Stimulated activated naive B cell treated with anti-CD40 and anti-IgM and Interleukin-4, amounts not matched to agents 10 μg/mL and 1 μg/mL and 100 μg/mL, for 72 hours (primary cell): ENCODE measurements at regions not wholly inside any gene's neighbourhood (a gene's known extent, or its start where the extent isn't known, plus 50 kb on each side); places are given as distances from the start of the nearest gene placed in this dataset.
"Not testable (repeated sequence)": the region's sequence is repeated elsewhere in the genome, so short reads cannot be mapped to it uniquely, and the experiment has no call there.

Source experiments
- ATAC-seq, 2 donors: fragments of 150-1000 bp; cut with Tn5 transposase; replicated peaks; 2 replicates each; pipeline ENCODE4 v1.10.0; 2021; ENCODE audit warnings: moderate library complexity in 1 of 2
- DNase-seq: peaks from one replicate; pipeline ENCODE4 v3.0.0; 2021
- H3K27ac Mint-ChIP-seq: one replicate; pipeline ENCODE4 v1.8.0; 2022; ENCODE audit warnings: mild to moderate bottlenecking, mixed read lengths
- H3K27me3 Mint-ChIP-seq, 2 donors: one replicate each; pipeline ENCODE4 v1.8.0; 2022; ENCODE audit warnings: mixed read lengths in 2 of 2
- H3K36me3 Mint-ChIP-seq, 2 donors: one replicate each; pipeline ENCODE4 v1.8.0; 2022; ENCODE audit warnings: mixed read lengths in 2 of 2, mild to moderate bottlenecking in 1 of 2
- H3K4me1 Mint-ChIP-seq, 2 donors: one replicate each; pipeline ENCODE4 v1.8.0; 2022; ENCODE audit warnings: mixed read lengths in 2 of 2, mild to moderate bottlenecking in 1 of 2
- H3K4me3 Mint-ChIP-seq, 2 donors: one replicate each; pipeline ENCODE4 v1.8.0; 2022; ENCODE audit warnings: mild to moderate bottlenecking in 2 of 2, mixed read lengths in 2 of 2, moderate library complexity in 1 of 2
- H3K9me3 Mint-ChIP-seq, 2 donors: one replicate each; pipeline ENCODE4 v1.8.0; 2022; ENCODE audit warnings: mixed read lengths in 2 of 2, mild to moderate bottlenecking in 1 of 2

GRCh38 chr10:109065821-109066220, 857.5 kb downstream of the XPNPEP1 start:
- H3K9me3 Mint-ChIP-seq = peaks cover 0 to 5% of the 10 kb centered on the region in 2 donors
- H3K4me1 Mint-ChIP-seq = no peaks in the 10 kb centered on the region
- H3K27ac Mint-ChIP-seq = no peak overlapping the region
- no peaks in the 10 kb centered on the region for H3K27me3 Mint-ChIP-seq
- DNase-seq = no peak
- ATAC-seq = no peak
- no peaks in the 10 kb centered on the region for H3K36me3 Mint-ChIP-seq
- H3K4me3 Mint-ChIP-seq = no peak overlapping the region

- Mint-ChIP-seq H3K4me3 (no peak overlapping the region), H3K27ac (no peak overlapping the region), H3K9me3 (peaks cover 0 to 2% of the 10 kb centered on the region in 2 donors), H3K36me3 (no peaks in the 10 kb centered on the region), H3K27me3 (no peaks in the 10 kb centered on the region), H3K4me1 (no peaks in the 10 kb centered on the region)
- ATAC-seq = peak; percentile 52 to 71
- no peak for DNase-seq
Observed at GRCh38 chr10:109062371-109062770, 860.9 kb downstream of the XPNPEP1 start.

DNA sequence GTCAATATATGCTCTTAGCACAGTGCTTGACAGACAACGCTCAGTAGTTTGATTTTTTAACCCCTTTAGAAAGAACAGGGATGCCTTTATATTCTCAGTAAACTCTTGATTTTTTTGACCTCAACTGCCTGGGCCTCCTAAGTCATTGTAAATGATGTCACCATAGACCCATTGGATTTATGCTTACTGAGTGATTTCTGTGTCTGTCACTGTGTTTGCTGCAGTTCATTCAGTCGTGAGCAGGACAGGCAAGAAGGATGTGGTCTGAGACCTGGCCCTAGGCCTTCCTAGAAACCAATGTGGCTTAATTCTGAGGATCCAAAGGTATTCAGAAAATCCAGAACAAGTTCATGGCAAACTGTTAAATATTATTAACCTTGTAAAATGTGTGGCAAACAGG, 868.1 kb downstream of the XPNPEP1 start:
- no peak for ATAC-seq
- H3K27me3 Mint-ChIP-seq = no peaks in the 10 kb centered on the region
- no peaks in the 10 kb centered on the region for H3K36me3 Mint-ChIP-seq

DNA sequence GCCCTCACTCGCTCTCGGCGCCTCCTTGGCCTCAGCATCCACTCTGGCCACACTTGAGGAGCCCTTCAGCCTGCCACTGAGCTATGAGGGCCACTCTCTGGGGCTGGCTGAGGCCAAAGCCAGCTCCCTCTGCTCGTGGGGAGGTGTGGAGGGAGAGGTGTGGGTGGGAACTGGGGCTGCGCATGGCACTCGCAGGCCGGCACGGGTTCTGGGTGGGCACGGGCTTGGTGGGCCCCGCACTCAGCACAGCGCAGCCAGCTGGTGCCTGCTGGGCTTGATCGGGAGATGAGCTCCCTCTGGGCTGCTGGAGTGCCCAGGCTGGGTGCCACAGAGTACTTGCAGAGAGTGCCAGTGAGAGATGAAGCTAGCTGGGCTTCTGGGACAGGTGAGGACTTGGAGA, 875.5 kb downstream of the XPNPEP1 start:
- peaks cover 0 to 6% of the 10 kb centered on the region in 2 donors for H3K9me3 Mint-ChIP-seq
- H3K4me3 Mint-ChIP-seq = no peak overlapping the region
- H3K36me3 Mint-ChIP-seq = no peaks in the 10 kb centered on the region
- no peak overlapping the region for H3K27ac Mint-ChIP-seq
- no peaks in the 10 kb centered on the region for H3K4me1 Mint-ChIP-seq
- DNase-seq (no peak), ATAC-seq (no peak)
- H3K27me3 Mint-ChIP-seq = no peaks in the 10 kb centered on the region

More for the DNA sequence above, 868.1 kb downstream of the XPNPEP1 start:
- H3K4me1 Mint-ChIP-seq = no peaks in the 10 kb centered on the region
- H3K9me3 Mint-ChIP-seq = peaks cover 0 to 2% of the 10 kb centered on the region in 2 donors
- H3K27ac Mint-ChIP-seq = no peak overlapping the region
- DNase-seq = no peak
- H3K4me3 Mint-ChIP-seq = no peak overlapping the region

- not testable (repeated sequence) for H3K36me3 Mint-ChIP-seq, DNase-seq, H3K27me3 Mint-ChIP-seq, ATAC-seq, H3K4me3 Mint-ChIP-seq, H3K27ac Mint-ChIP-seq, H3K4me1 Mint-ChIP-seq, H3K9me3 Mint-ChIP-seq
Observed at GRCh38 chr10:109046427-109046826, 876.9 kb downstream of the XPNPEP1 start.

DNA sequence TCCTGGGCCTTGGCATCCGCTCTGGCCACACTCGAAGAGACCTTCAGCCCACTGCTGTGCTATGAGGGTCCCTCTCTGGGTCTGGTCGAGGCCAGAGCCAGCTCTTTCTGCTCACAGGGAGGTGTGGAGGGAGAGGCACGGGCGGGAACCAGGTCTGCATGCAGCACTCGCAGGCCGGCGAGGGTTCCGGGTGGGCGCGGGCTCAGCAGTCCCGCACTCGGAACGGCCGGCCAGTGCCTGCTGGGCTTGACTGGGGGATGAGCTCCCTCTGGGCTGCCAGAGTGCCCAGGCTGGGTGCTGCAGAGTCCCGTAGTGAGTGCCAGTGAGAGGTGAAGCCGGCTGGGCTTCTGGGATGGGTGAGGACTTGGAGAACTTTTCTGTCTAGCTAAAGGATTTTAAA, 882.7 kb downstream of the XPNPEP1 start:
- ATAC-seq (no peak), DNase-seq (no peak)
- Mint-ChIP-seq H3K4me1 (no peaks in the 10 kb centered on the region), H3K36me3 (no peaks in the 10 kb centered on the region), H3K4me3 (no peak overlapping the region), H3K9me3 (peaks cover 4 to 9% of the 10 kb centered on the region in 2 donors), H3K27ac (no peak overlapping the region), H3K27me3 (no peaks in the 10 kb centered on the region)

DNA sequence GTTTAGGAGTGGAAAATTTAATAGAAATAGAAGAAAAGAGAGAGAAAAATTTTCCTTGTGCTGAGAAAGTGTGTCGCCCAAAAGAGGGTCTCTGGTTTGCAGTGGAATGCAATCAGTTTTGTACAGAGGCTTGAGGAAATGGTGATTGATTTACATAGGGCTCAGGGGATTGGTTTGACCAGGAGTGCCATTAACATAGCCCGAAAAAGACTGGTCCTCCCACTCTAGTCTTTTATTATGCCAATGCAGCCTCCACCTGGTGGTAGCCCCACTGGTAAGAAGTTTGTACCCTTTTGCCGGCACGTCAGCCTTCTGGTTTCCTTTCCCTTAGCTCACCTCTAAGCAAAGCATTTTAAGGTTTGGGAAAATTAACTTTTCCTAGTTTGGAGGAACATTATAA, 885.3 kb downstream of the XPNPEP1 start:
- no peaks in the 10 kb centered on the region for H3K36me3 Mint-ChIP-seq
- H3K27me3 Mint-ChIP-seq = no peaks in the 10 kb centered on the region
- no peak for DNase-seq
- peaks cover 4 to 5% of the 10 kb centered on the region in 2 donors for H3K9me3 Mint-ChIP-seq
- H3K4me3 Mint-ChIP-seq = no peak overlapping the region
- no peak overlapping the region for H3K27ac Mint-ChIP-seq
- no peak for ATAC-seq
- H3K4me1 Mint-ChIP-seq = no peaks in the 10 kb centered on the region

- Mint-ChIP-seq H3K4me3 (no peak overlapping the region), H3K9me3 (no peaks in the 10 kb centered on the region), H3K4me1 (no peaks in the 10 kb centered on the region), H3K27ac (no peak overlapping the region), H3K36me3 (no peaks in the 10 kb centered on the region), H3K27me3 (no peaks in the 10 kb centered on the region)
- ATAC-seq = no peak
- DNase-seq = no peak
Observed at GRCh38 chr10:109030581-109031210, 892.6 kb downstream of the XPNPEP1 start.

- Mint-ChIP-seq H3K27me3 (no peaks in the 10 kb centered on the region), H3K27ac (no peak overlapping the region), H3K9me3 (peaks cover 0 to 2% of the 10 kb centered on the region in 2 donors), H3K4me1 (no peaks in the 10 kb centered on the region), H3K4me3 (no peak overlapping the region), H3K36me3 (no peaks in the 10 kb centered on the region)
- DNase-seq = no peak
- peak in 1 of 2 donors; percentile 58 for ATAC-seq
Observed at GRCh38 chr10:109029870-109030269, 893.4 kb downstream of the XPNPEP1 start.

DNA sequence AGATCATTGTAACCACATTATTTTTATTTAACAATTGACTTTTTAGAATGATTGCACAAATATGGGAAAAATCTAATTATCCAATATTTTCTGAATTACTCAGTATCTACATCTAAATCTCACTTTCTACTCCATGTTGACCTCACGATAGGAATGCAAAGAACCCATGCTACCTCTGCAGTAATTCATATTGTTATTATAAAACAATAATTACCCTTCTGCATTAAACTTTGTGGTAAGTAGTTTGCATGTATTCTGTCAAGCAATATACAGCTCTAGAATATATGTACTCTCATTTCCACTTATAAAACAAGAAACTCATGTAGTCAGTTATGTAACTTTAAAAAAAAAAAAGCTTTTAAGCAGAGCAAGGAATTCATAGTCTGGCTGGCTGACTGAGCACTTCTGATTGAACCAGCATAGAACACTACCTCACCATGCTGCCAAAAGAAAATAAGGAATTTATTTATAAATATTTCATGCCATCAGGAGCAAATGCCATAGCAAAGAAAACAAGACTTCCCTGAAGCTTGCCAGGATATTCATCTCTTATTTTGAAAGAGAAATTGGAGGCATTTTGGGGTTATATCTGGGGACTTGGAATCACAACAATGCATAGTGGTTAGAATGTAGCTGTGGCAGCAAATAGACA, 895.7 kb downstream of the XPNPEP1 start:
- DNase-seq (no peak), ATAC-seq (no peak)
- H3K4me3 Mint-ChIP-seq = no peak overlapping the region
- no peaks in the 10 kb centered on the region for H3K36me3 Mint-ChIP-seq
- H3K9me3 Mint-ChIP-seq = peaks cover 0 to 2% of the 10 kb centered on the region in 2 donors
- H3K27me3 Mint-ChIP-seq = no peaks in the 10 kb centered on the region
- no peaks in the 10 kb centered on the region for H3K4me1 Mint-ChIP-seq
- H3K27ac Mint-ChIP-seq = no peak overlapping the region

DNA sequence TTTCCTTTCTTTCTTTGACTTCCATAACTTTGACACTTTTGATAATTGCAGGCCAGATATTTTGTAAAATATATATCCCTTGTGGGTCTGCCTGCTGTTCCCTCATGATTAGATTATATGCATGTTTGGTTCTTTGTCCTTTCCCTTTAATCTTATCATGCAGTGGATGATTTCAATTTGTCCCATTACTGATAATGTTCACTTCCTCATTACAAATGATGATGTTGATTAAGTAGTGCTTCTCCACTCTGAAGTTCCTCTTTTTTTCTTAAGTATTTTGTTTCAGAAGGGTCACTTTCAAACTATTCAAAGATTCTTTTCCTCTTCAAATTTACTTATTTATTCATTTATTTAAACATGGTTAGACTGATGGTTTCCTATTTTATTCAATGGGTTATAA, 898.1 kb downstream of the XPNPEP1 start:
- H3K27ac Mint-ChIP-seq = no peak overlapping the region
- DNase-seq (no peak), ATAC-seq (no peak)
- no peak overlapping the region for H3K4me3 Mint-ChIP-seq
- H3K36me3 Mint-ChIP-seq = no peaks in the 10 kb centered on the region
- H3K9me3 Mint-ChIP-seq = peaks cover 0 to 2% of the 10 kb centered on the region in 2 donors
- H3K27me3 Mint-ChIP-seq = no peaks in the 10 kb centered on the region
- H3K4me1 Mint-ChIP-seq = no peaks in the 10 kb centered on the region

DNA sequence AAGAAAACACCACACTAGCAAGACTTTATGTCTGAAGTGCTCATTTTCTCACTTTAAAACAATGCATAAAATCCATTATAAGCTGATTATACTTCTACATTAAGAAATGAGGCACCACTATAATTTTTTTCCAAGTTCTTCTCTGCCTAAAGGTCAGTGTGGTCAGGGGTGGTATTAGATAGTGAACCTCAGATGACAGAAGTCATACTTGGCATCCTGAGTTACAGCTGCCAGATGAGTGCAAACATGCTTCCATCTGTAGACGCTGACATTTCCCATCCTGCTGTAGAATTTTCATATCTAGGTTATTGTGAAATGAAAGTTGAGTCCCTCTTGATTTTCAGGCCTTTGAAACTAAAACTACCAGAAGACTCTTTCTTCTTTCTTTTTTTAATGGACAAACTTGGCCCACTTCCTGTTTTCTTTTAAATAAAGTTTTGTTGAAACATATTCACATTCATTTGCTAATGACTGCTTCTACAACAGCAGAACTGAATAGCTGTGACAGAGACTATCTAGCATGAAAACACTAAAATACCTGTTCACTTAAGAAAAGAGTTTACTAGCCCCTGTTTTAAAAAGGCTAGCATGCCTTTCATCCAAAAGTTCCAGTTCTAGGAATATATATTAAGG, 900.8 kb downstream of the XPNPEP1 start:
- Mint-ChIP-seq H3K4me1 (no peaks in the 10 kb centered on the region), H3K9me3 (peaks cover 0 to 2% of the 10 kb centered on the region in 2 donors), H3K4me3 (no peak overlapping the region), H3K36me3 (no peaks in the 10 kb centered on the region), H3K27me3 (no peaks in the 10 kb centered on the region), H3K27ac (no peak overlapping the region)
- ATAC-seq (no peak), DNase-seq (no peak)

DNA sequence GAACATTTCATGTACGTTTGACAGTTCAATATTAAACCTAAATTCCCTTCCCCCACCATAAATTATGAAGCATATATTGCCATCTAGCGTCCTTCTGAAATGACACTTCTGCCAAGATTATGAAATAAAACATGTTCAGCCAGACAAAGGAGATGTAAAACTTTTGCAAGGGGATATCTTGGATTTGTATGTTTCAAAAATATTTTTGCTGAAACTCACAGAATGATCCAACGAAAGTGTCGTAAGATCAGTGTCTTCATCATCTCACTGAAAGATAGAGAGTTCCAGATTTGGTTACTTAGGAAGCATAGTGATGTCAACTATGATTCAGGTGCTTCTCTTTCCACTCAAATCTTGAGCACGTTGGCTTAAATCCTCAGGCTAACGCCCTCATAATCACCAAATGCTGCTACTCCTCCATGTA, 904.3 kb downstream of the XPNPEP1 start:
- H3K4me1 Mint-ChIP-seq = no peaks in the 10 kb centered on the region
- no peak for DNase-seq
- no peaks in the 10 kb centered on the region for H3K36me3 Mint-ChIP-seq
- no peak for ATAC-seq
- H3K27me3 Mint-ChIP-seq = no peaks in the 10 kb centered on the region
- no peaks in the 10 kb centered on the region for H3K9me3 Mint-ChIP-seq
- no peak overlapping the region for H3K4me3 Mint-ChIP-seq
- H3K27ac Mint-ChIP-seq = no peak overlapping the region

GRCh38 chr10:109007514-109007913, 915.8 kb downstream of the XPNPEP1 start:
- Mint-ChIP-seq H3K4me3 (no peak overlapping the region), H3K27ac (no peak overlapping the region), H3K27me3 (no peaks in the 10 kb centered on the region), H3K9me3 (no peaks in the 10 kb centered on the region), H3K4me1 (no peaks in the 10 kb centered on the region), H3K36me3 (no peaks in the 10 kb centered on the region)
- ATAC-seq = no peak
- no peak for DNase-seq

DNA sequence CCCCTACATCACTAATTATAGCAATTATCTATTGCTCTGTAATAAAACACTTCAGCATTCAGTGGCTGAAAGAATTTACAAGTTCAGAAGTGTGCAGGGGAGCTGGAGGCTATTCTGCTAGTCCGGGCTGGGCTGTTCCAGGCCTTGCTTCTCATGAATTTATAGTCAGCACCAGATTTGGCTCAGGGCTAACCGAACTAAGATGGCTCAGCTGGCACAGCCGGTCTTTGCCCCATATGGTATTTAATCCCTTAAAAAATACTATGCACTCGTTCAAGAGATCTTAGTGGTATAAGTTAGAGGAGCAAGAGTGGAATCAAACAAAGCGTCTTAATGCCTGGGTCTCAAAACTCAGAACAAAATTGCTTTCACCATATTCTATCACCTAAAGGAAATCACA, 932.9 kb downstream of the XPNPEP1 start:
- Mint-ChIP-seq H3K4me1 (no peaks in the 10 kb centered on the region), H3K9me3 (peaks cover 0 to 6% of the 10 kb centered on the region in 2 donors), H3K4me3 (no peak overlapping the region), H3K36me3 (no peaks in the 10 kb centered on the region), H3K27me3 (no peaks in the 10 kb centered on the region), H3K27ac (no peak overlapping the region)
- ATAC-seq (no peak), DNase-seq (no peak)
